ENCODE measurements at regions not wholly inside any gene's neighbourhood (a gene's known extent, or its start where the extent isn't known, plus 50 kb on each side); places are given as distances from the start of the nearest gene placed in this dataset.

DNA sequence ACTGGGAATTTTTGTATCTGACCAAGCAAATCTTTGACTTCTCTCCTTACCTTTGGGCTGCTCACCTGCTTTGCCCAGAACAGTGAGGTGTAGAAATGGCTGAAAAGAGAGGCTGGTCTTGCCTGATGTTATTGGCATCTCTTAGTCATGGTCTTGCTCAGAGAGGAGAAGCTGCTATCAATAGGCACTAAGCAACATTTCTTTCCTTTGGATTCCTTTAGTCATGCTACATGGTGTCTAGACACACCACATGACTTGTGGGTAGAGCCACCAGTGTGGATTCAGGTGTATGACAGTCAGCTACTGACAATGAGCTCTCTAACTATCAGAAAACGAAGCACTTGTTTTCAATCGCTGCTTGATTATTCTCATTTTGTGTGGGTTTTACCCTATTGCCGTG, 341.3 kb upstream of the DCC start:
- H3K4me3 ChIP-seq (ENCODE audit: low read depth, low read length, poor library complexity, severe bottlenecking), result no peak overlapping the region
- intact Hi-C loops (cut with micrococcal nuclease; ENCODE audit: unreplicated experiment), result no loop called here
- no TSS peak for BruUV-seq (replicated peaks)
- H3K9me3 ChIP-seq (ENCODE audit: low read depth, low read length, poor library complexity, severe bottlenecking), result no peaks in the 10 kb centered on the region
- H3K36me3 ChIP-seq (ENCODE audit: insufficient read depth, low read length, poor library complexity, severe bottlenecking), result no peaks in the 10 kb centered on the region
- H3K27me3 ChIP-seq (replicated peaks; ENCODE audit: insufficient read depth, low read depth, low read length, poor library complexity), result no peaks in the 10 kb centered on the region
- H3K27ac ChIP-seq (ENCODE audit: low read depth, low read length, poor library complexity, severe bottlenecking), result no peak overlapping the region
- CTCF ChIA-PET, result no interaction called here
- DNase-seq (ENCODE audit: low spot score), result no peak
- no peaks in the 10 kb centered on the region for H3K4me1 ChIP-seq (ENCODE audit: insufficient read depth, low read length, poor library complexity, severe bottlenecking)
- POLR2A ChIA-PET (ENCODE audit: low non-redundant PET), result no interaction called here
- TF ChIP-seq EZH2 (IDR thresholded peaks at IDR 0.05; ENCODE audit: borderline replicate concordance, low read depth, low read length, poor library complexity, severe bottlenecking) (no peak), CTCF (conservative IDR thresholded peaks at IDR 0.05; ENCODE audit: low read depth, low read length) (no peak)

GRCh38 chr18:51999351-51999750, 340.6 kb upstream of the DCC start:
- H3K27me3 ChIP-seq (replicated peaks; ENCODE audit: insufficient read depth, low read depth, low read length, poor library complexity), result no peaks in the 10 kb centered on the region
- POLR2A ChIA-PET (ENCODE audit: low non-redundant PET), result no interaction called here
- no peaks in the 10 kb centered on the region for H3K36me3 ChIP-seq (ENCODE audit: insufficient read depth, low read length, poor library complexity, severe bottlenecking)
- TF ChIP-seq EZH2 (IDR thresholded peaks at IDR 0.05; ENCODE audit: borderline replicate concordance, low read depth, low read length, poor library complexity, severe bottlenecking) (no peak), CTCF (conservative IDR thresholded peaks at IDR 0.05; ENCODE audit: low read depth, low read length) (no peak)
- H3K4me3 ChIP-seq (ENCODE audit: low read depth, low read length, poor library complexity, severe bottlenecking), result no peak overlapping the region
- no peaks in the 10 kb centered on the region for H3K4me1 ChIP-seq (ENCODE audit: insufficient read depth, low read length, poor library complexity, severe bottlenecking)
- BruUV-seq (replicated peaks), result no TSS peak
- intact Hi-C loops (cut with micrococcal nuclease; ENCODE audit: unreplicated experiment), result no loop called here
- H3K9me3 ChIP-seq (ENCODE audit: low read depth, low read length, poor library complexity, severe bottlenecking), result no peaks in the 10 kb centered on the region
- no peak for DNase-seq (ENCODE audit: low spot score)
- CTCF ChIA-PET, result no interaction called here
- no peak overlapping the region for H3K27ac ChIP-seq (ENCODE audit: low read depth, low read length, poor library complexity, severe bottlenecking)

- no peak for DNase-seq (ENCODE audit: low spot score)
- H3K4me3 ChIP-seq (ENCODE audit: low read depth, low read length, poor library complexity, severe bottlenecking), result no peak overlapping the region
- H3K27me3 ChIP-seq (replicated peaks; ENCODE audit: insufficient read depth, low read depth, low read length, poor library complexity), result no peaks in the 10 kb centered on the region
- no TSS peak for BruUV-seq (replicated peaks)
- no peaks in the 10 kb centered on the region for H3K9me3 ChIP-seq (ENCODE audit: low read depth, low read length, poor library complexity, severe bottlenecking)
- POLR2A ChIA-PET (ENCODE audit: low non-redundant PET), result no interaction called here
- TF ChIP-seq EZH2 (IDR thresholded peaks at IDR 0.05; ENCODE audit: borderline replicate concordance, low read depth, low read length, poor library complexity, severe bottlenecking) (no peak), CTCF (conservative IDR thresholded peaks at IDR 0.05; ENCODE audit: low read depth, low read length) (no peak)
- no peaks in the 10 kb centered on the region for H3K4me1 ChIP-seq (ENCODE audit: insufficient read depth, low read length, poor library complexity, severe bottlenecking)
- CTCF ChIA-PET, result no interaction called here
- H3K36me3 ChIP-seq (ENCODE audit: insufficient read depth, low read length, poor library complexity, severe bottlenecking), result no peaks in the 10 kb centered on the region
- no peak overlapping the region for H3K27ac ChIP-seq (ENCODE audit: low read depth, low read length, poor library complexity, severe bottlenecking)
- intact Hi-C loops (cut with micrococcal nuclease; ENCODE audit: unreplicated experiment), result no loop called here
Measured at GRCh38 chr18:52000435-52000834, 339.6 kb upstream of the DCC start.

All from A673 (cell line).